ENCODE measurements at regions not wholly inside any gene's neighbourhood (a gene's known extent, or its start where the extent isn't known, plus 50 kb on each side); places are given as distances from the start of the nearest gene placed in this dataset.
"Not testable (repeated sequence)": the region's sequence is repeated elsewhere in the genome, so short reads cannot be mapped to it uniquely, and the experiment has no call there.

GRCh38 chr20:53805895-53806384 lies 212.3 kb upstream of the ZNF217 start:
- ATAC-seq (ENCODE audit: low read depth) (no peak), DNase-seq (ENCODE audit: low spot score in 2 of 2) (no peak)
- H3K9me3 Mint-ChIP-seq, result no peaks in the 10 kb centered on the region
- H3K4me1 Mint-ChIP-seq, result peaks cover 4% of the 10 kb centered on the region
- H3K27ac Mint-ChIP-seq, result no peak overlapping the region
- H3K4me3 Mint-ChIP-seq, result no peak overlapping the region
- no peaks in the 10 kb centered on the region for H3K27me3 Mint-ChIP-seq
- no peaks in the 10 kb centered on the region for H3K36me3 Mint-ChIP-seq

GRCh38 chr20:53804920-53805894 lies 211.6 kb upstream of the ZNF217 start:
- H3K27me3 Mint-ChIP-seq, result no peaks in the 10 kb centered on the region
- H3K9me3 Mint-ChIP-seq, result no peaks in the 10 kb centered on the region
- DNase-seq (ENCODE audit: low spot score in 2 of 2), result no peak
- peak overlapping the region; percentile 50 for H3K27ac Mint-ChIP-seq
- peaks cover 4% of the 10 kb centered on the region for H3K4me1 Mint-ChIP-seq
- no peak for ATAC-seq (ENCODE audit: low read depth)
- H3K4me3 Mint-ChIP-seq, result no peak overlapping the region
- H3K36me3 Mint-ChIP-seq, result no peaks in the 10 kb centered on the region

GRCh38 chr20:53804308-53804707 lies 210.7 kb upstream of the ZNF217 start:
- H3K27ac Mint-ChIP-seq; H3K9me3 Mint-ChIP-seq; H3K4me3 Mint-ChIP-seq; H3K36me3 Mint-ChIP-seq; DNase-seq (ENCODE audit: low spot score in 2 of 2); H3K4me1 Mint-ChIP-seq; H3K27me3 Mint-ChIP-seq; ATAC-seq (ENCODE audit: low read depth): not testable (repeated sequence)

DNA sequence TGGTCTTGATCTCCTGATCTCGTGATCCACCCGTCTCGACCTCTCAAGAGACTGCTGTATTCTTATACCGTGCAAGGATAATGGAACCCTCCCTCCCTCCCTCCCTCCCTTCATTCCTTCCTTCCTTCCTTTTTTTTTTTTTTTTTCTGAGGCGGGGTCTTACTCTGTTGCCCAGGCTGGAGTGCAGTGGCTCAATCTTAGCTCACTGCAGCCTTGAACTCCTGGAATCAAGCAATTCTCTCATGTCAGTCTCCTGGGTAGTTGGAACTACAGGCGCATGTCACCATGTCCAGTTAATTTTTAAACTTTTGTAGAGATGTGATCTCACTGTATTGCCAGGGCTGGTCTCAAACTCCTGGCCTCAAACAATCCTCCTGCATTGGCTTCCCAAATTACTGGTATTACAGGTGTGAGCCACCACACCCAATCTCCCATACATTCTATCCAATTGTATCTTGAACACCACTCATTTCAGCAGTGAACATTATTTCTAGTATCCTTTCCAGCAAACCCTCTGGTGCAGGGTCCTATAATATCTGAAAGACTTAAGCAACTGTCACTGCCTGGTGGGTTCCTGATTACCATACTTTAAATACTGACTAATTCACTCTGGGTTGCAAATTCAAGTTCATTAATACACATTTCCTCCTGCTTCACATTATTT lies 210.0 kb upstream of the ZNF217 start:
- ATAC-seq (ENCODE audit: low read depth), result no peak
- no peak overlapping the region for H3K27ac Mint-ChIP-seq
- no peaks in the 10 kb centered on the region for H3K9me3 Mint-ChIP-seq

DNA sequence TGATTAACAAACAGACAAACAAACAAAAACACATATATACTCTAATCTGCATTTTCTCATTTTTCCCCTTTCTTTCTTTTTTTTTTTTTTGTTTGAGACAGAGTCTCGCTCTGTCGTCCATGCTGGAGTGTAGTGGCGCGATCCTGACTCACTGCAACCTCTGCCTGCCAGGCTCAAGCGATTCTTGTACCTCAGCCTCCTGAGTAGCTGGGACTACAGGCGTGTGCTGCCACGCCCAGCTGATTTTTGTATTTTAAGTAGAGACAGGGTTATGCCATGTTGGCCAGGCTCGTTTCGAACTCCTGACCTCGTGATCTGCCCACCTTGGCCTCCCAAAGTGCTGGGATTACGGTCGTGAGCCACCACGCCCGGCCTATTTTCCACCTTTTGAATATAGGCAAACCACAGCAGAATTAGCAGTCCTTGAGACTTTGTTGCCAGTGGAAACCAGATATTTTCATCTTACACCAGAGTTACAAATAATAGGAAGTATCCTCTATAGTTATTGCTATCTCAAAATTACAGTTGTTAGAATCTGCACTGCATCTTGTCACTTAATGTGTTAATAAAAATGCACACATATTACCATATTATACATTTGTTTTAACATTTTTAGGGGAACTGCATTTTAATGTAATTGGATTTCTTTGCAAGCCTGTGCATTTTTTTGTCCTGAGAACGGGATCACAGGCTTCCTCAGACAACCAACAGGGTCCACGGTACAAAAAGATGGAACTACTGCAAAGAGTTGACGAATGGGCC lies 208.2 kb upstream of the ZNF217 start:
- Mint-ChIP-seq H3K4me1 (peaks cover 6% of the 10 kb centered on the region), H3K9me3 (peaks cover 2% of the 10 kb centered on the region), H3K27me3 (no peaks in the 10 kb centered on the region), H3K27ac (no peak overlapping the region), H3K4me3 (no peak overlapping the region), H3K36me3 (no peaks in the 10 kb centered on the region)
- ATAC-seq (ENCODE audit: low read depth) (no peak), DNase-seq (ENCODE audit: low spot score in 2 of 2) (no peak)

More for the DNA sequence above, 210.0 kb upstream of the ZNF217 start:
- H3K27me3 Mint-ChIP-seq, result no peaks in the 10 kb centered on the region
- no peak for DNase-seq (ENCODE audit: low spot score in 2 of 2)
- no peaks in the 10 kb centered on the region for H3K36me3 Mint-ChIP-seq
- no peak overlapping the region for H3K4me3 Mint-ChIP-seq
- peaks cover 6% of the 10 kb centered on the region for H3K4me1 Mint-ChIP-seq

DNA sequence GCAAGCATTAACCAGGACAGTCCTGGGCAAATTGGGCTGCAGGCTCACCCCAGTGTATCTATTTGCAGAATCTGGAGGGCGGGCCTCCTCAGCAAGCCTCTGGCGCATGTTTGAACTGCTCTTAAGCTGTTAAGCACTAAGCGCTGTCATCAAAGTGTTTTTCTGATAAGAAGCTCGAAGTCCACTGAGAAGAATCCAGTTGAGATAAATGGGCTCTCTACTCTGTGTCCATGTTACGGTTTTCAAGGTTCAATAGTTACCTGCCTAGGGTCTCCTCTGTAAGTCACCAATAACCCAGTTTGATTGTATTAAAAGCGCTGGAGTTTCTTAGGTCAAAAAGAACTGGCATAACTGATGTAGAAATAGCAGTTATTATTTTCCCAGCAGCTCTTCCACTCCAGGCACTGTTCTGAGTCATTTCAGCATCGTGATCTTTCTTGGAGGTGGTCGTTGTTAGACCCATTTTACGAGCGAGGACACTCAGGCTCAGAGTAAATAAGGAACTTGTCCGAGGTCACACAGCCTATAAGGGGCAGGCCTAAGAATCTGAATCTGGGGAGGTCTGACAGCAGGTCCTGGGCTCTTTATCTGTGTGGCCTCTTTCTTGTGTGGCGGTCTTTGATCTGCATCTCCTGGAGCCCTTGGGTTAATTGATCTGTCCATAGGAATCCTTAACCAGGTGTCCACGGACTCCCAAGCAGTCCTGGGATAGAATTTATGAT lies 207.4 kb upstream of the ZNF217 start:
- peaks cover 2% of the 10 kb centered on the region for H3K9me3 Mint-ChIP-seq
- H3K36me3 Mint-ChIP-seq, result no peaks in the 10 kb centered on the region
- DNase-seq (ENCODE audit: low spot score in 2 of 2) (no peak), ATAC-seq (ENCODE audit: low read depth) (no peak)
- no peak overlapping the region for H3K4me3 Mint-ChIP-seq
- peaks cover 6% of the 10 kb centered on the region for H3K4me1 Mint-ChIP-seq
- H3K27me3 Mint-ChIP-seq, result no peaks in the 10 kb centered on the region
- no peak overlapping the region for H3K27ac Mint-ChIP-seq

DNA sequence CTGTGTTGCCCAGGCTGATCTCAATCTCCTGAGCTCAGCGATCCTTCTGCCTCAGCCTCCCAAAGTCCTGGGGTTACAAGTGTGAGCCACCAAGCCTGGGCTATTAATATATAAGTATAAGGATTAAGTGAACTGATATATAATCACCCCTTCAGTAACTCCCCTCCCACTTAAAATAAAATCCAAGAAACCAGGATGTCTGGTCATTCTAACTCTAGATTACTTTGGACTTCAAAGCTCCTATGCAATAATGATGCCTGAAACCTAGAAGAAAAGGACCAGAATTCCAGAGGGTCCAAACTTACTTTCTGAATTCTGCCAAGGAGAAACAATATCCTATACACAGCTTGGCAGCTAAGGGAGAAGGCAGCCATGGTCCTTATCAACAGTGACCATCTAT lies 206.8 kb upstream of the ZNF217 start:
- ATAC-seq (ENCODE audit: low read depth), result no peak
- no peaks in the 10 kb centered on the region for H3K27me3 Mint-ChIP-seq

GRCh38 chr20:53797085-53797484 lies 203.4 kb upstream of the ZNF217 start:
- DNase-seq (ENCODE audit: low spot score in 2 of 2), result no peak
- Mint-ChIP-seq H3K4me1 (peaks cover 6% of the 10 kb centered on the region), H3K4me3 (no peak overlapping the region), H3K27me3 (no peaks in the 10 kb centered on the region), H3K27ac (no peak overlapping the region), H3K9me3 (peaks cover 2% of the 10 kb centered on the region), H3K36me3 (no peaks in the 10 kb centered on the region)
- ATAC-seq (ENCODE audit: low read depth), result no peak

More for the DNA sequence above, 206.8 kb upstream of the ZNF217 start:
- no peak for DNase-seq (ENCODE audit: low spot score in 2 of 2)
- Mint-ChIP-seq H3K9me3 (peaks cover 2% of the 10 kb centered on the region), H3K4me1 (peaks cover 6% of the 10 kb centered on the region), H3K4me3 (no peak overlapping the region), H3K36me3 (no peaks in the 10 kb centered on the region), H3K27ac (no peak overlapping the region)

- Mint-ChIP-seq H3K4me3 (no peak overlapping the region), H3K36me3 (no peaks in the 10 kb centered on the region), H3K4me1 (peaks cover 4% of the 10 kb centered on the region), H3K9me3 (peaks cover 2% of the 10 kb centered on the region), H3K27me3 (no peaks in the 10 kb centered on the region), H3K27ac (no peak overlapping the region)
- no peak for ATAC-seq (ENCODE audit: low read depth)
- DNase-seq (ENCODE audit: low spot score in 2 of 2), result no peak
Observed at GRCh38 chr20:53795170-53795569, 201.5 kb upstream of the ZNF217 start.

DNA sequence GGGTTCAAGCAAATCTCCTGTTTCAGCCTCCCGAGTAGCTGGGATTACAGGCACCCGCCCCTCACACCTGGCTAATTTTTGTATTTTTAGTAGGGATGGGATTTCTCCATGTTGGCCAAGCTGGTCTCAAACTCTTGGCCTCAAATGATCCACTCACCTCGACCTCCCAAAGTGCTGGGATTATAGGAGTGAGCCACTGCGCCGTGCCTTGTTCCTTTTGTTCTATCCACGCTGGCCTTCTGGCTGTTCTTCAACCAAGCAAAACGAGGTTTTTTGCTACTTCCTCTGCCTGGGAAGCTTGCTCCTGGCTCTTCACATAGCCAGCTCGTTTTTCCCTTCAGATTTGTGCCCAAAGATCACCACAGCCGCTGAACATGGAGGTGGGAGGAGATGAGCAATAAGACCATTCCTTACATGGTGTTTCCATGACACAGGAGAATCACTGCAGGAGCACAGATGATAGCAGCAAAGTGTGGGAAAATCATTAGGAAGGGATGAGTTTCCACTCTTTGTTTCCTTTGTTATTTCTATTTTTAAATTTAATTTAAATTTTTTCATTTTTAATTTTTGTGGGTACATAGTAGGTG lies 201.0 kb upstream of the ZNF217 start:
- Mint-ChIP-seq H3K27me3 (no peaks in the 10 kb centered on the region), H3K27ac (no peak overlapping the region), H3K36me3 (no peaks in the 10 kb centered on the region), H3K9me3 (peaks cover 2% of the 10 kb centered on the region), H3K4me1 (peaks cover 4% of the 10 kb centered on the region), H3K4me3 (no peak overlapping the region)
- DNase-seq (ENCODE audit: low spot score in 2 of 2), result no peak
- ATAC-seq (ENCODE audit: low read depth), result no peak

DNA sequence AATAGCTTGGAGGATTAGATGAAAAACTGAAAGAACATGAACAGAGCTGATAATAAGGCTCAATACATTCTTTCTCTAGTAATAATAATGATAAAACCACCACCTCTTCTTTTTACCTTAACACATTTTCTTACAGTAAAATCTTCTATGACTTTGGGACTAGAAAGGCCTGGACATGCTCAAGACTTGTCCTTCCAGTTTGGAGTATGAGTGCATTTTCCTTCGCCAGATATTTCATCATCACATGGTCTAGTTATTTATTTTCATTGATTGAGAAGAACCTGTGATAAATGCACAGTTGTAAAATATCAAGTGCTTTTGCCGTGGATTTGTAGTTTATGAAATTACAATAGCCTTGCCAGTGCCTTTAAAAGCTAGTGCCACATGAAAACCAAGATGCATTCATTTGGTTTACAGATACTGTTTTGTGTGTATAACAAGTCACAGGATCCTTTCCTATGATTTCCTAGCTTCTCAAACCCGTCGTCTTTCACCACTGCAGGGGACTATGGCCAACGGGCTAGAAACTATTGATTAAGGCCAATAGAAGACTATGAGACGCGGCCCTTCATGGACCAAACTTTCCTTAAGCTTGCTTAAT lies 200.2 kb upstream of the ZNF217 start:
- no peak for ATAC-seq (ENCODE audit: low read depth)
- Mint-ChIP-seq H3K27ac (no peak overlapping the region), H3K4me1 (peaks cover 8% of the 10 kb centered on the region), H3K9me3 (peaks cover 2% of the 10 kb centered on the region), H3K4me3 (no peak overlapping the region), H3K27me3 (no peaks in the 10 kb centered on the region), H3K36me3 (no peaks in the 10 kb centered on the region)
- no peak for DNase-seq (ENCODE audit: low spot score in 2 of 2)

- H3K4me3 Mint-ChIP-seq, result no peak overlapping the region
- no peak overlapping the region for H3K27ac Mint-ChIP-seq
- H3K4me1 Mint-ChIP-seq, result peaks cover 8% of the 10 kb centered on the region
- ATAC-seq (ENCODE audit: low read depth), result no peak
- DNase-seq (ENCODE audit: low spot score in 2 of 2), result no peak
- H3K9me3 Mint-ChIP-seq, result peaks cover 2% of the 10 kb centered on the region
- H3K36me3 Mint-ChIP-seq, result no peaks in the 10 kb centered on the region
- no peaks in the 10 kb centered on the region for H3K27me3 Mint-ChIP-seq
Observed at GRCh38 chr20:53792946-53793536, 199.4 kb upstream of the ZNF217 start.

Measured in memory B cell (primary cell).